ENCODE measurements at regions not wholly inside any gene's neighbourhood (a gene's known extent, or its start where the extent isn't known, plus 50 kb on each side); places are given as distances from the start of the nearest gene placed in this dataset.

DNA sequence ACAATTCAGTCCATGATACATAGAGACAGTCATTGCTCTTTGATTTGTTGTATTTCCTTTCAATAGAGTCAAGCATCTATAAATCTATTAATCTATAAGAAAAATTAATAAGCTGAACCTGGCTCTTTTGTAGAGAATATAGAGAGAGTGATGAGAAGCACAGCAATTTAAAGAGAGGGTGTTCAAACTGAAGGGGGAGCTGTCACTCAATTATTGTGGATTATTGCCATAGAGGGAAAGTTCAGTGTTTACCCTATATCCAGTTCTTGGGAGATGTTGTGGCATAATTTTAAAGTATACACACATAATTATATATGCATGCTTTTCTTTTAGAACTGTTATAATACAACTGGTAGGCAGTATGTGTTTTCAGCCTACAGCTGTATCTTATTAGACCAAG is 1469.0 kb upstream of the PABPC4L start (continued):
- TF ChIP-seq, protein P1, sequence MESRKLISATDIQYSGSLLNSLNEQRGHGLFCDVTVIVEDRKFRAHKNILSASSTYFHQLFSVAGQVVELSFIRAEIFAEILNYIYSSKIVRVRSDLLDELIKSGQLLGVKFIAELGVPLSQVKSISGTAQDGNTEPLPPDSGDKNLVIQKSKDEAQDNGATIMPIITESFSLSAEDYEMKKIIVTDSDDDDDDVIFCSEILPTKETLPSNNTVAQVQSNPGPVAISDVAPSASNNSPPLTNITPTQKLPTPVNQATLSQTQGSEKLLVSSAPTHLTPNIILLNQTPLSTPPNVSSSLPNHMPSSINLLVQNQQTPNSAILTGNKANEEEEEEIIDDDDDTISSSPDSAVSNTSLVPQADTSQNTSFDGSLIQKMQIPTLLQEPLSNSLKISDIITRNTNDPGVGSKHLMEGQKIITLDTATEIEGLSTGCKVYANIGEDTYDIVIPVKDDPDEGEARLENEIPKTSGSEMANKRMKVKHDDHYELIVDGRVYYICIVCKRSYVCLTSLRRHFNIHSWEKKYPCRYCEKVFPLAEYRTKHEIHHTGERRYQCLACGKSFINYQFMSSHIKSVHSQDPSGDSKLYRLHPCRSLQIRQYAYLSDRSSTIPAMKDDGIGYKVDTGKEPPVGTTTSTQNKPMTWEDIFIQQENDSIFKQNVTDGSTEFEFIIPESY (IDR thresholded peaks at IDR 0.05; ENCODE audit: extremely low read depth, insufficient replicate concordance, low read length) = no peak
- no peak for TF ChIP-seq ZFX (IDR thresholded peaks at IDR 0.05)

Measured in HCT116 (cell line).